H9 (cell line): ENCODE measurements at regions not wholly inside any gene's neighbourhood (a gene's known extent, or its start where the extent isn't known, plus 50 kb on each side); places are given as distances from the start of the nearest gene placed in this dataset.

Source experiments
- DNase-seq: peaks from one replicate; pipeline ENCODE4 v3.0.0-alpha.2; 2017
- H2AFZ ChIP-seq: one replicate; pipeline ENCODE4 v1.6.1; 2013; ENCODE audit warnings: mild to moderate bottlenecking, low read length, control low read depth, moderate library complexity
- H2AK5ac ChIP-seq: 2 replicates; pipeline ENCODE4 v1.6.1; 2013; ENCODE audit warnings: low read length, control low read depth, mixed read lengths; ENCODE audit not compliant: insufficient read length
- H2BK120ac ChIP-seq: one replicate; pipeline ENCODE4 v1.6.1; 2013; ENCODE audit warnings: low read depth, mild to moderate bottlenecking, low read length, control low read depth, inconsistent platforms; ENCODE audit not compliant: poor library complexity, severe bottlenecking
- H2BK12ac ChIP-seq: 2 replicates; pipeline ENCODE4 v1.6.1; 2013; ENCODE audit warnings: low read length, control low read depth, mixed read lengths, low read depth; ENCODE audit not compliant: insufficient read length
- H2BK15ac ChIP-seq: 2 replicates; pipeline ENCODE4 v1.6.1; 2013; ENCODE audit warnings: low read depth, low read length, control low read depth
- H2BK20ac ChIP-seq: one replicate; pipeline ENCODE4 v1.6.1; 2013; ENCODE audit warnings: low read depth, mild to moderate bottlenecking, low read length, control low read depth, inconsistent platforms; ENCODE audit not compliant: poor library complexity, severe bottlenecking
- H2BK5ac ChIP-seq: 2 replicates; pipeline ENCODE4 v1.6.1; 2013; ENCODE audit warnings: low read length, control low read depth, mixed read lengths; ENCODE audit not compliant: insufficient read length
- H3K14ac ChIP-seq: 2 replicates; pipeline ENCODE4 v1.6.1; 2013; ENCODE audit warnings: low read length, control low read depth; ENCODE audit not compliant: insufficient read depth
- H3K18ac ChIP-seq: 2 replicates; pipeline ENCODE4 v1.6.1; 2013; ENCODE audit warnings: low read depth, mild to moderate bottlenecking, mixed read lengths, low read length, control low read depth; ENCODE audit not compliant: insufficient read length
- H3K23ac ChIP-seq: 2 replicates; pipeline ENCODE4 v1.6.1; 2013; ENCODE audit warnings: low read length, control low read depth, mixed read lengths, low read depth; ENCODE audit not compliant: insufficient read length
- H3K23me2 ChIP-seq: 2 replicates; pipeline ENCODE4 v1.6.1; 2013; ENCODE audit warnings: low read depth, mild to moderate bottlenecking, mixed read lengths, low read length, control low read depth; ENCODE audit not compliant: insufficient read length, poor library complexity, severe bottlenecking
- H3K27ac ChIP-seq: 2 replicates; pipeline ENCODE4 v1.5.1; 2013; ENCODE audit warnings: low read length, control low read depth, mixed read lengths, low read depth; ENCODE audit not compliant: insufficient read length
- H3K27me3 ChIP-seq: 2 replicates; pipeline ENCODE4 v1.6.1; 2013; ENCODE audit warnings: low read length, control low read depth, inconsistent platforms; ENCODE audit not compliant: insufficient read depth
- H3K4ac ChIP-seq: 2 replicates; pipeline ENCODE4 v1.6.1; 2013; ENCODE audit warnings: low read depth, mild to moderate bottlenecking, control low read depth, inconsistent platforms, low read length, moderate library complexity
- H3K4me1 ChIP-seq: 2 replicates; pipeline ENCODE4 v1.6.1; 2013; ENCODE audit warnings: low read length, control low read depth, inconsistent platforms; ENCODE audit not compliant: insufficient read depth
- H3K4me2 ChIP-seq: 2 replicates; pipeline ENCODE4 v1.6.1; 2013; ENCODE audit warnings: low read length, control low read depth, mixed read lengths; ENCODE audit not compliant: insufficient read length, insufficient read depth
- H3K56ac ChIP-seq: 2 replicates; pipeline ENCODE4 v1.6.1; 2013; ENCODE audit warnings: low read depth, mild to moderate bottlenecking, mixed read lengths, low read length, control low read depth; ENCODE audit not compliant: insufficient read length
- H3K79me1 ChIP-seq: 2 replicates; pipeline ENCODE4 v1.6.1; 2013; ENCODE audit warnings: low read depth, mild to moderate bottlenecking, moderate library complexity, low read length, control low read depth, inconsistent platforms; ENCODE audit not compliant: insufficient read depth, poor library complexity, severe bottlenecking
- H3K79me2 ChIP-seq: 2 replicates; pipeline ENCODE4 v1.6.1; 2013; ENCODE audit warnings: low read length, control low read depth, inconsistent platforms; ENCODE audit not compliant: insufficient read depth
- H3K9ac ChIP-seq: 2 replicates; pipeline ENCODE4 v1.6.1; 2013; ENCODE audit warnings: low read length, control low read depth, mixed read lengths; ENCODE audit not compliant: insufficient read length; ENCODE audit errors: extremely low read depth
- H3K9me3 ChIP-seq: one replicate; pipeline ENCODE4 v1.6.1; 2013; ENCODE audit warnings: low read depth, low read length, inconsistent platforms; ENCODE audit not compliant: control insufficient read depth
- H3T11ph ChIP-seq: one replicate; pipeline ENCODE4 v1.6.1; 2013; ENCODE audit warnings: mild to moderate bottlenecking, low read length, control low read depth, inconsistent platforms
- H4K20me1 ChIP-seq: one replicate; pipeline ENCODE4 v1.6.1; 2013; ENCODE audit not compliant: control insufficient read depth, insufficient read length, insufficient read depth
- H4K5ac ChIP-seq: 2 replicates; pipeline ENCODE4 v1.6.1; 2013; ENCODE audit warnings: low read depth, mild to moderate bottlenecking, mixed read lengths, low read length, control low read depth; ENCODE audit not compliant: insufficient read length
- H4K8ac ChIP-seq: replicated peaks from 2 replicates; pipeline ENCODE4 v1.6.1; 2013; ENCODE audit warnings: low read length, control low read depth, mixed read lengths, low read depth; ENCODE audit not compliant: insufficient read length
- H4K91ac ChIP-seq: 2 replicates; pipeline ENCODE4 v1.6.1; 2013; ENCODE audit warnings: low read depth, mild to moderate bottlenecking, moderate library complexity, mixed read lengths, low read length, control low read depth; ENCODE audit not compliant: insufficient read length
- H3K27ac Mint-ChIP-seq, 3 experiments: 2 replicates in 2 of 3; 3 replicates in 1 of 3; pipeline ENCODE4 v1.8.0; 2020 to 2021; ENCODE audit warnings: mixed read lengths in 3 of 3, mild to moderate bottlenecking in 1 of 3, moderate library complexity in 1 of 3
- H3K27me3 Mint-ChIP-seq: 2 replicates; pipeline ENCODE4 v1.8.0; 2021; ENCODE audit warnings: low read depth, mild to moderate bottlenecking, moderate library complexity, mixed read lengths
- H3K36me3 Mint-ChIP-seq, 3 experiments: 2 replicates in 2 of 3; 3 replicates in 1 of 3; pipeline ENCODE4 v1.8.0; 2020 to 2021; ENCODE audit warnings: low read depth in 3 of 3, mixed read lengths in 3 of 3; ENCODE audit not compliant: insufficient read depth in 1 of 3
- H3K4me1 Mint-ChIP-seq, 2 experiments: 2 replicates each; pipeline ENCODE4 v1.8.0; 2020; ENCODE audit warnings: mixed read lengths in 2 of 2
- H3K4me3 Mint-ChIP-seq, 2 experiments: 2 replicates in 1 of 2; 3 replicates in 1 of 2; pipeline ENCODE4 v1.8.0; 2020 to 2021; ENCODE audit warnings: mild to moderate bottlenecking in 2 of 2, mixed read lengths in 2 of 2, moderate library complexity in 1 of 2
- H3K9me3 Mint-ChIP-seq, 2 experiments: 2 replicates in 1 of 2; 3 replicates in 1 of 2; pipeline ENCODE4 v1.8.0; 2020; ENCODE audit warnings: mild to moderate bottlenecking in 2 of 2, mixed read lengths in 2 of 2, moderate library complexity in 1 of 2
- WGBS: extraction: QIAGEN DNeasy Blood & Tissue Kit; methylation state at CpG from one replicate; pipeline ENCODE4 v1.1.7; 2013; ENCODE audit warnings: missing lambda C conversion rate, low lambda C conversion rate, mixed read lengths; ENCODE audit not compliant: insufficient read length; ENCODE audit errors: extremely low coverage; 5-methylcytosine and 5-hydroxymethylcytosine counted together
- TF ChIP-seq, protein P1 (sequence below): fragments of 200-600 bp; sonication (generic); conservative IDR thresholded peaks from 3 replicates; pipeline ENCODE4 v1.8.0; 2021; ENCODE audit warnings: antibody characterized with exemption, mild to moderate bottlenecking

DNA sequence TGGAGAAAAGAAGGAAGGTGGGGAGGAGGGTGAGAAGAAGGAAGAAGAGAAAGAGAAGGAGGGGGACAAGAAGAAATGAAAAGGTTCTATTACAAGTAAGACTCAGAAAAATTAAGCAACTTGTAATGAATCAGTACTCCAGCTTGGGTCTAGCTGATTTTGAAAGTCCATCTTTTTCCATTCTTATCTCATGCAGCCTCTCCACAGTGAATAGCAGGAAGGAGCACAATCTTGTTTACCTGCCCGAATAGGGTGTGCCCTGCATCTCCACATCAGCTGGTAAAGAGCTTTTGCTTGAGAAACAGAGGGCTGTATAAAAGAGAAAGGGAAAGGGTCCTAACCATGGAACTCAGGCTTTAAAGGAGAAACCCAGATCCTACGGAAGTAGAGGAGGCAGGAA, 348.8 kb downstream of the TPBG start:
- Mint-ChIP-seq H3K4me3 (no peak overlapping the region), H3K36me3 (peaks cover 19 to 38% (median 20%) of the 10 kb centered on the region in 3 experiments), H3K4me1 (peaks cover 0 to 5% of the 10 kb centered on the region in 2 experiments; a peak in 2 of 4 replicates), H3K9me3 (peaks cover 36 to 43% of the 10 kb centered on the region in 2 experiments), H3K27ac (no peak overlapping the region), H3K27me3 (peaks cover 2% of the 10 kb centered on the region)
- no peak overlapping the region for H2BK20ac ChIP-seq
- H3T11ph ChIP-seq, result no peak overlapping the region
- no peak overlapping the region for H2AK5ac ChIP-seq
- no peak overlapping the region for H4K8ac ChIP-seq
- DNase-seq, result no peak
- H3K4me2 ChIP-seq, result no peak overlapping the region
- no peak overlapping the region for H3K23ac ChIP-seq
- no peak overlapping the region for H2AFZ ChIP-seq
- no peaks in the 10 kb centered on the region for H3K79me1 ChIP-seq
- no peak overlapping the region for H2BK12ac ChIP-seq
- no peaks in the 10 kb centered on the region for H3K79me2 ChIP-seq
- no peaks in the 10 kb centered on the region for H3K23me2 ChIP-seq
- no peak overlapping the region for H4K91ac ChIP-seq
- no peak overlapping the region for H2BK15ac ChIP-seq
- TF ChIP-seq, protein P1, sequence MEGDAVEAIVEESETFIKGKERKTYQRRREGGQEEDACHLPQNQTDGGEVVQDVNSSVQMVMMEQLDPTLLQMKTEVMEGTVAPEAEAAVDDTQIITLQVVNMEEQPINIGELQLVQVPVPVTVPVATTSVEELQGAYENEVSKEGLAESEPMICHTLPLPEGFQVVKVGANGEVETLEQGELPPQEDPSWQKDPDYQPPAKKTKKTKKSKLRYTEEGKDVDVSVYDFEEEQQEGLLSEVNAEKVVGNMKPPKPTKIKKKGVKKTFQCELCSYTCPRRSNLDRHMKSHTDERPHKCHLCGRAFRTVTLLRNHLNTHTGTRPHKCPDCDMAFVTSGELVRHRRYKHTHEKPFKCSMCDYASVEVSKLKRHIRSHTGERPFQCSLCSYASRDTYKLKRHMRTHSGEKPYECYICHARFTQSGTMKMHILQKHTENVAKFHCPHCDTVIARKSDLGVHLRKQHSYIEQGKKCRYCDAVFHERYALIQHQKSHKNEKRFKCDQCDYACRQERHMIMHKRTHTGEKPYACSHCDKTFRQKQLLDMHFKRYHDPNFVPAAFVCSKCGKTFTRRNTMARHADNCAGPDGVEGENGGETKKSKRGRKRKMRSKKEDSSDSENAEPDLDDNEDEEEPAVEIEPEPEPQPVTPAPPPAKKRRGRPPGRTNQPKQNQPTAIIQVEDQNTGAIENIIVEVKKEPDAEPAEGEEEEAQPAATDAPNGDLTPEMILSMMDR, result no peak
- no peak overlapping the region for H3K18ac ChIP-seq
- H3K27me3 ChIP-seq, result no peaks in the 10 kb centered on the region
- H3K56ac ChIP-seq, result no peak overlapping the region
- no peaks in the 10 kb centered on the region for H3K4me1 ChIP-seq
- peaks cover 15% of the 10 kb centered on the region for H3K9me3 ChIP-seq
- H3K4ac ChIP-seq, result no peak overlapping the region
- no CpG with 5 or more reads among the region's 2 CpGs for WGBS
- no peak overlapping the region for H4K5ac ChIP-seq
- no peaks in the 10 kb centered on the region for H4K20me1 ChIP-seq
- H2BK120ac ChIP-seq, result no peak overlapping the region
- H3K9ac ChIP-seq, result no peak overlapping the region
- H3K14ac ChIP-seq, result no peak overlapping the region
- H3K27ac ChIP-seq, result no peak overlapping the region
- no peak overlapping the region for H2BK5ac ChIP-seq
